ENCODE measurements at regions not wholly inside any gene's neighbourhood (a gene's known extent, or its start where the extent isn't known, plus 50 kb on each side); places are given as distances from the start of the nearest gene placed in this dataset.
"Not testable (repeated sequence)": the region's sequence is repeated elsewhere in the genome, so short reads cannot be mapped to it uniquely, and the experiment has no call there.

GRCh38 chr10:10725196-10725595, 292.5 kb upstream of the CELF2 start:
- H3K36me3 ChIP-seq, result no peaks in the 10 kb centered on the region
- H3K9me3 ChIP-seq, result no peaks in the 10 kb centered on the region
- TF ChIP-seq, protein P1, sequence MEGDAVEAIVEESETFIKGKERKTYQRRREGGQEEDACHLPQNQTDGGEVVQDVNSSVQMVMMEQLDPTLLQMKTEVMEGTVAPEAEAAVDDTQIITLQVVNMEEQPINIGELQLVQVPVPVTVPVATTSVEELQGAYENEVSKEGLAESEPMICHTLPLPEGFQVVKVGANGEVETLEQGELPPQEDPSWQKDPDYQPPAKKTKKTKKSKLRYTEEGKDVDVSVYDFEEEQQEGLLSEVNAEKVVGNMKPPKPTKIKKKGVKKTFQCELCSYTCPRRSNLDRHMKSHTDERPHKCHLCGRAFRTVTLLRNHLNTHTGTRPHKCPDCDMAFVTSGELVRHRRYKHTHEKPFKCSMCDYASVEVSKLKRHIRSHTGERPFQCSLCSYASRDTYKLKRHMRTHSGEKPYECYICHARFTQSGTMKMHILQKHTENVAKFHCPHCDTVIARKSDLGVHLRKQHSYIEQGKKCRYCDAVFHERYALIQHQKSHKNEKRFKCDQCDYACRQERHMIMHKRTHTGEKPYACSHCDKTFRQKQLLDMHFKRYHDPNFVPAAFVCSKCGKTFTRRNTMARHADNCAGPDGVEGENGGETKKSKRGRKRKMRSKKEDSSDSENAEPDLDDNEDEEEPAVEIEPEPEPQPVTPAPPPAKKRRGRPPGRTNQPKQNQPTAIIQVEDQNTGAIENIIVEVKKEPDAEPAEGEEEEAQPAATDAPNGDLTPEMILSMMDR (IDR thresholded peaks at IDR 0.05), result no peak
- TF ChIP-seq EP300 (IDR thresholded peaks at IDR 0.05) (no peak), POLR2A (IDR thresholded peaks at IDR 0.05) (no peak), POLR2AphosphoS5 (IDR thresholded peaks at IDR 0.05) (no peak)
- no peak overlapping the region for H3K4me3 ChIP-seq
- no peak overlapping the region for H3K27ac ChIP-seq
- H3K4me1 ChIP-seq, result peaks cover 0 to 7% (median 0%) of the 10 kb centered on the region in 4 donors
- intact Hi-C loops (cut with DNase I), result no loop called here
- H3K27me3 ChIP-seq, result no peaks in the 10 kb centered on the region
- 93% methylated on average over 5 of the region's 5 CpGs for WGBS, 2 donors
- no peak for DNase-seq

DNA sequence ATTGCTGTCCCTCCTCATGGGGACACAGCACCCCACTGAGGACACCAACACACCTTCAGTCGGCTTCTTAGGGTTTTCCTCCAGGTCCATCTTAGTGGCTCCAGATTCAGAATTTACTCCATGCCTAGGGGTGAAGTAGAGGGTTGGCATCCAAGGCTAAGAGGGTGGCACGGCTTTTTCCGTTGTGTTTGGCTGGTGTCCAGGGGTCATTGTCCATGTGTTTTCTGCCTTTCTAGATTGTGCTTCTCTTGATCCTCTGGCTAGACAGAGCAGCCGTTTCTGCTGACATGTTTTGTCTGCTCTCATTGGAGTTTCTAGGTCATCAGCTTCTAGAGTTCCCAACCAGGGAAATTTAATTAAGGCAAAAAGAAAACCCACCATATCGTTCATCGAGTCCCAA, 291.6 kb upstream of the CELF2 start:
- WGBS, 2 donors, result 50 to 77% methylated on average over 6 of the region's 6 CpGs
- H3K27ac ChIP-seq, result no peak overlapping the region
- H3K36me3 ChIP-seq, result no peaks in the 10 kb centered on the region
- no peak overlapping the region for H3K4me3 ChIP-seq
- intact Hi-C loops (cut with DNase I), result no loop called here
- peaks cover 0 to 7% (median 0%) of the 10 kb centered on the region in 4 donors for H3K4me1 ChIP-seq
- no peaks in the 10 kb centered on the region for H3K9me3 ChIP-seq
- DNase-seq, result no peak
- TF ChIP-seq, protein P1 (IDR thresholded peaks at IDR 0.05), result no peak
- TF ChIP-seq EP300 (IDR thresholded peaks at IDR 0.05) (no peak), POLR2AphosphoS5 (IDR thresholded peaks at IDR 0.05) (no peak), POLR2A (IDR thresholded peaks at IDR 0.05) (no peak)
- no peaks in the 10 kb centered on the region for H3K27me3 ChIP-seq

GRCh38 chr10:10727411-10727810, 290.3 kb upstream of the CELF2 start:
- H3K4me3 ChIP-seq; H3K27me3 ChIP-seq; intact Hi-C loops (cut with DNase I); H3K27ac ChIP-seq; H3K4me1 ChIP-seq; H3K9me3 ChIP-seq; H3K36me3 ChIP-seq; DNase-seq: not testable (repeated sequence)
- 95 to 96% methylated on average over 14 of the region's 14 CpGs for WGBS, 2 donors

GRCh38 chr10:10727812-10728211, 289.9 kb upstream of the CELF2 start:
- intact Hi-C loops (cut with DNase I), result no loop called here
- no peak for TF ChIP-seq POLR2A (IDR thresholded peaks at IDR 0.05)
- TF ChIP-seq, protein P1 (IDR thresholded peaks at IDR 0.05), result no peak
- no peak for TF ChIP-seq POLR2AphosphoS5 (IDR thresholded peaks at IDR 0.05)
- TF ChIP-seq EP300 (IDR thresholded peaks at IDR 0.05), result no peak
- WGBS, 2 donors, result 51 to 89% methylated on average over 5 of the region's 5 CpGs

GRCh38 chr10:10730471-10731043, 287.1 kb upstream of the CELF2 start:
- TF ChIP-seq, protein P1 (IDR thresholded peaks at IDR 0.05), result no peak
- TF ChIP-seq POLR2AphosphoS5 (IDR thresholded peaks at IDR 0.05) (no peak), POLR2A (IDR thresholded peaks at IDR 0.05) (no peak), EP300 (IDR thresholded peaks at IDR 0.05) (no peak)
- Histone ChIP-seq H3K9me3 (no peaks in the 10 kb centered on the region), H3K36me3 (no peaks in the 10 kb centered on the region), H3K27ac (no peak overlapping the region), H3K27me3 (no peaks in the 10 kb centered on the region), H3K4me1 (peaks cover 0 to 7% (median 0%) of the 10 kb centered on the region in 4 donors), H3K4me3 (no peak overlapping the region)
- 88 to 94% methylated on average over 5 of the region's 5 CpGs for WGBS, 2 donors
- no peak for DNase-seq
- intact Hi-C loops (cut with DNase I), result no loop called here

More at GRCh38 chr10:10727812-10728211, 289.9 kb upstream of the CELF2 start:
- Histone ChIP-seq H3K4me1 (peaks cover 0 to 7% (median 0%) of the 10 kb centered on the region in 4 donors), H3K27ac (no peak overlapping the region), H3K4me3 (no peak overlapping the region), H3K27me3 (no peaks in the 10 kb centered on the region), H3K36me3 (no peaks in the 10 kb centered on the region), H3K9me3 (no peaks in the 10 kb centered on the region)
- DNase-seq, result no peak
